GM20431 (cell line): ENCODE measurements at regions not wholly inside any gene's neighbourhood (a gene's known extent, or its start where the extent isn't known, plus 50 kb on each side); places are given as distances from the start of the nearest gene placed in this dataset.

ENCODE experiments used
- in situ Hi-C: fragments of 300-500 bp; cut with MseI, MboI; formaldehyde crosslinking; loops from one replicate; pipeline ENCODE4 v1.15.0; 2020; ENCODE audit warnings: low sequenced_read_pairs; ENCODE audit not compliant: unreplicated experiment

GRCh38 chr2:198478361-198478760 lies 674.0 kb downstream of the PLCL1 start:
- in situ Hi-C loops, result no loop called here

- in situ Hi-C loops, result no loop called here
These were observed 671.6 kb downstream of the PLCL1 start for GRCh38 chr2:198476007-198476406.

GRCh38 chr2:198471291-198471690 lies 666.9 kb downstream of the PLCL1 start:
- in situ Hi-C loops, result no loop called here

GRCh38 chr2:198468136-198468535 lies 663.7 kb downstream of the PLCL1 start:
- in situ Hi-C loops, result no loop called here

- in situ Hi-C loops, result no loop called here
These were observed 661.6 kb downstream of the PLCL1 start for GRCh38 chr2:198465970-198466369.

- in situ Hi-C loops, result no loop called here
These were observed 652.0 kb downstream of the PLCL1 start for GRCh38 chr2:198456418-198456817.

GRCh38 chr2:198453866-198454265 lies 649.5 kb downstream of the PLCL1 start:
- in situ Hi-C loops, result no loop called here

GRCh38 chr2:198452327-198452726 lies 647.9 kb downstream of the PLCL1 start:
- in situ Hi-C loops, result no loop called here

- in situ Hi-C loops, result no loop called here
These were observed 644.4 kb downstream of the PLCL1 start for GRCh38 chr2:198448789-198449188.

- in situ Hi-C loops, result no loop called here
These were observed 640.5 kb downstream of the PLCL1 start for GRCh38 chr2:198444800-198445287.

GRCh38 chr2:198441901-198442300 lies 637.5 kb downstream of the PLCL1 start:
- in situ Hi-C loops, result no loop called here

GRCh38 chr2:198441246-198441645 lies 636.9 kb downstream of the PLCL1 start:
- in situ Hi-C loops, result no loop called here

GRCh38 chr2:198440833-198441232 lies 636.4 kb downstream of the PLCL1 start:
- in situ Hi-C loops, result no loop called here

GRCh38 chr2:198438331-198438730 lies 633.9 kb downstream of the PLCL1 start:
- in situ Hi-C loops, result no loop called here

- in situ Hi-C loops, result no loop called here
These were observed 619.7 kb downstream of the PLCL1 start for GRCh38 chr2:198424112-198424511.

- in situ Hi-C loops, result no loop called here
These were observed 613.4 kb downstream of the PLCL1 start for GRCh38 chr2:198417836-198418235.

GRCh38 chr2:198414976-198415375 lies 610.6 kb downstream of the PLCL1 start:
- in situ Hi-C loops, result no loop called here

GRCh38 chr2:198411936-198412335 lies 607.5 kb downstream of the PLCL1 start:
- in situ Hi-C loops, result no loop called here

- in situ Hi-C loops, result no loop called here
These were observed 603.8 kb downstream of the PLCL1 start for GRCh38 chr2:198408171-198408570.

- in situ Hi-C loops, result no loop called here
These were observed 600.9 kb downstream of the PLCL1 start for GRCh38 chr2:198405311-198405710.

- in situ Hi-C loops, result no loop called here
These were observed 597.3 kb downstream of the PLCL1 start for GRCh38 chr2:198401644-198402043.

GRCh38 chr2:198400999-198401398 lies 596.6 kb downstream of the PLCL1 start:
- in situ Hi-C loops, result no loop called here

GRCh38 chr2:198394208-198394607 lies 589.8 kb downstream of the PLCL1 start:
- in situ Hi-C loops, result no loop called here
